NCI-H226 (cell line): ENCODE measurements at regions not wholly inside any gene's neighbourhood (a gene's known extent, or its start where the extent isn't known, plus 50 kb on each side); places are given as distances from the start of the nearest gene placed in this dataset.
"Not testable (repeated sequence)": the region's sequence is repeated elsewhere in the genome, so short reads cannot be mapped to it uniquely, and the experiment has no call there.

Experiments
- DNase-seq: peaks from one replicate; pipeline ENCODE4 v3.0.0-alpha.2; 2015

DNA sequence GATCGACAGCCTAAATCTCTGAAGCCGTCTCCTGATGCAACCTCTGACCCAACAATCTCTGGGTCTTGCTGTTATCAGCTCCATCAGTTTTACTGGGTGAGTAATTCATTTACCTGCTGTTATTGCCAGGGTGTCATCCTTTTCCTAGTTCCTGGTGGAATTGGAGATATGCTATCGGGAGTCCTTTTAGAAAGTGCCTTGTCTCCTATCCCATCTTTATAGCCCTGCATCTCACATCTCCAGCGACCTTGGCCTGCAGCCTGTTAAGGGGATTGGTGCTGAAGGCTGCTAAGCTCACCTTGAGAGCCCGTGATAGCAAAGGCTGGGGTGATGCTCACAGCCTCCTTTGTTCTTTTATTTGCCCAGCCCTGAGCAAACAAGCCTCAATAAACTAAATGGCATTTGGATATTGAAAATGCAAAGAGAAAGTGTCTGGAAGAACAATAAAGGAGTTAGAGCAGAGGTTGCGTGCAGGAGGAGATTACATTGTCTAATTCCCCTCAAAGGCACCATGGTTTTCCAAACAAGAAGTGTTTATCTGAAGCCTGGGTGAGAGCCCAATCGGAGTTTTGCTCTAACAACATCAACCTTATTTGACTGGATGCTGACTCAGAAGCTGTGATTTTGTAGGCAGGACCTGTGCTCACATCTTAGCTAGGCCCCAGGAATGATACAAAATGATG, 101.8 kb downstream of the RPLP1 start:
- no peak for DNase-seq

GRCh38 chr15:69555080-69555479, 102.5 kb downstream of the RPLP1 start:
- DNase-seq, result no peak

GRCh38 chr15:69556344-69556743, 103.7 kb downstream of the RPLP1 start:
- no peak for DNase-seq

DNA sequence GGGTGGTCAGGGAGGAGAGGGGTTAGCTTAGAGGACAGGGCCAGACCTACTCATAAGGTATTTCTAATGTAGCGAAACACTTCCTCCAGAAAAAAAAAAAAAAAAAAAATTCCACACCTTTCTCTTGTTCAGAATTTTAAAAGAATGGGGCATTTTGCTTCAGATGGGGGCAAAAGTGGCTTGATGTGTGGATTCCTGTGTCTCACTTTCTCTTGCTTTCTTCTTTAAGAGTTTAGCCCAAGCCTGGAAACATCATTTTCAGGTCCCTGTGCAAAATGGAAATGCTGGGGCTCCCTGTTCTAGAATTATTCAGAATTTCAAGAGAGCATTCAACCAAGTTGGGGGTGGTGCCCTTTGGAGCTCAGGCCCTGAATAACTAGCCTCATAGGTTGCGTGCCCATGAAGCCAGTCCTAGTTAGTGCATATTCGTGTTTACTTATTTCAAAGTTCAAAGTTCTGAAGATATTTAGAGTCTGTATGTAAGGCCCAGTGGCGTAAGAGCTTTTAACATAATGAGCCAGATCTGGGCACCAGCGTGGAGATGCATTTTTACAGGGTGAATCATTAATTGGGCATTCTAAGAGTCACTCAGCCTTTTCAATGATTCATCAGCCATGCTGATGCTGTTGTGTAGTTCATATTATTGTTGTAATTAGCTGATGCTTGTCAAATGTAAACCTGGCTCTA, 104.5 kb downstream of the RPLP1 start:
- DNase-seq, result peak; percentile 99

GRCh38 chr15:69557707-69558409, 105.2 kb downstream of the RPLP1 start:
- no peak for DNase-seq

DNA sequence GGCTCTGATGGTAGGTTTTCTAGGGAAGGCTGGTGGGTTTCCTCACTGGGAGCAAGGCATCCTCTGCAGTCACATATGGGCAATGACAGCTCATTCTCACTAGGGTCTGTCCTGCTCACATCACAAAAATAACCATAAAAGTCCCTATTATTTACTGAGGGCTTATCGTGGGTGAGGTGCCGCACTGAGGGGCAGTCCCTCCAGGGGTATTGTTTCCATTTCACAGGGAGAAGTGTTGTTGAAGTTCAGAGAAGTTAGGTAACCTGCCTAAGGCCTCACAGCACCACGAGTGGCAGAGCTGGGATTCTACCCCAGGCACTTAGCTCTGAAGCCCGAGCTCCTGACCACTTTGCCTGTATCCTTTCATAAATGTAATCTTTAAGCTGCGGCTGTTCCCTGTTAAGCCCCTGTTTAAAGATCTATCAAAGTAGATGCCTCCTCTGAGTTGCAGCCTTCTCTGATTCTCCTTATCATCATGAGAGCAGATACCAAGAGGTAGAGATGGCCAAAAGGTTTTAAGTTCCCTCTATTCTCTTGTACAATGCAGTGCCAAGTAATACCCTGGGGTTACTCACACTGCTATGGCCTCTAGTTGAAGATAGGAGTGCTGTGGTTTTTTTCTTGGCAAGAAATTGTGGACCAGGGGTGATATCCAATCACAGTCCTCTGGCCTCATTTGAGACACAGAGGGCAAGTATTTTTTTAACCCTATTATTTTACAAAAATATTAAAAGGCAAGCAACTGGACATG, 107.0 kb downstream of the RPLP1 start:
- DNase-seq, result peak; percentile 93

DNA sequence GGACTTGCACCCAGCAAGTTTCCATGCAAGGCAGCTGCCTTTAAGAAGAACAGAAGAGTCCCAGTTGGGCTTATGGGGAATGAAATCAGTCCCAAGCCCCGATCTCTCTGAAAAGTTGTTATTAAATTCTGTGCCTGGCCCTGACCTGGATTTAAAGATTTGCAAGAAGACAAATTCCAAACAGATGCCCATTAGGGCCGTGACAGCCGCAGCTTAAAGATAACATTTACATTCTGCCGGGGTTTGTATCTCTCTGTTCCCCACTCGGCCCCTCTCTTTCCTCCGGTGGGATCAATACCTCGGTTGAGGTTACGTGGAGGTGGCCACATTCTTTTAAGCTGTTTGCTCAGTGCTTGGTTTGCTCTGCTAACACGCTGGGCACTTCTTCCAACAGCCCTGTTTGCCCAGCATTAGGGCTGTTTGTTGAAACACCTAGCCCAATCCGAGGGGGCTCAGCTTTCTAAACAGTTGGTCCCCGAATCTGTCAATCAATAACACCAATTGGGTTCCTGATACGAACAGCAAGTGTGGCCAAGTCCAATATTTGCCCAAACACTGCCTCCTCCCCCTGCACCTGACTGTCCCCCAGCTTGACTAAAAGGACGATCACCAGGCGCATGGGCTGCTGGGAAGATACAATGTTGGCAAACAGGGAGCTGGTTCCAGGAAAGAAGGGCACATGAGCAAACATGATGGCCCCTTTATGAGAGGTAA, 108.6 kb downstream of the RPLP1 start:
- no peak for DNase-seq

DNA sequence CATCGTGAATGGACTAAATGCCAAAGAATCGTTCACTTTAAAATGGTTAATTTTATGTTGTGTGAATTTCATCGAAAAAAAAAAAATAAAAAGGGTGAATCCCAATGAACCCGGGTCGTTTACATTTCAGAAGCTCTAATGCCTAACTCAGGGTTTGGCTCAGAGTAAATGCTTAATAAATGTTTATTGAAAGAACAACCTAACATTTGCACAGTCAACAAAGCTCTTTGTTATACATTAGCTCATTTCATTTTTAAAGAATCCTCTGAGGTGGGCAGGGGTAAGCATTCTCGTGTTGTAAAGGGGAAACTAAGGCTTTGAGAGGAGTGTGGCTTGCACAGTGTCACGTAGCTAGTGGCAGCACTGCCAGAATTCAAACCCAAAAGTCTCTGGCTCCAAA, 109.5 kb downstream of the RPLP1 start:
- DNase-seq, result no peak

- no peak for DNase-seq
Observed at GRCh38 chr15:69562564-69562963, 109.9 kb downstream of the RPLP1 start.

GRCh38 chr15:69565066-69565655, 112.5 kb downstream of the RPLP1 start:
- DNase-seq, result no peak

DNA sequence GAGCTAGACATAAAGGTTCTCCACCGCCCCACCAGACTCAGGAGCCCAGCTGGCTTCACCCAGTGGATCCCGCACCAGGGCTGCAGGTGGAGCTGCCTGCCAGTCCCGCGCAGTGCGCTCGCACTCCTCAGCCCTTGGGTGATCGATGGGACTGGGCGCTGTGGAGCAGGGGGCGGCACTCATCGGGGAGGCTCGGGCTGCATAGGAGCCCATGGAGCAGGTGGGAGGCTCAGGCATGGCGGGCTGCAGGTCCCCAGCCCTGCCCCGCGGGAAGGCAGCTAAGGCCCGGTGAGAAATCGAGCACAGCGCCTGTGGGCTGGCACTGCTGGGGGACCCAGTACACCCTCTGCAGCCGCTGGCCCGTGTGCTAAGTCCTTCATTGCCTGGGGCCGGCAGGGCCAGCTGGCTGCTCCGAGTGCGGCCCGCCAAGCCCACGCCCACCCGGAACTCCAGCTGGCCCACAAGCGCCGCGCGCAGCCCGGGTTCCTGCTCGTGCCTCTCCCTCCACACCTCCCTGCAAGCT, 114.7 kb downstream of the RPLP1 start:
- not testable (repeated sequence) for DNase-seq

GRCh38 chr15:69568173-69569009, 115.8 kb downstream of the RPLP1 start:
- peak; percentile 96 for DNase-seq

DNA sequence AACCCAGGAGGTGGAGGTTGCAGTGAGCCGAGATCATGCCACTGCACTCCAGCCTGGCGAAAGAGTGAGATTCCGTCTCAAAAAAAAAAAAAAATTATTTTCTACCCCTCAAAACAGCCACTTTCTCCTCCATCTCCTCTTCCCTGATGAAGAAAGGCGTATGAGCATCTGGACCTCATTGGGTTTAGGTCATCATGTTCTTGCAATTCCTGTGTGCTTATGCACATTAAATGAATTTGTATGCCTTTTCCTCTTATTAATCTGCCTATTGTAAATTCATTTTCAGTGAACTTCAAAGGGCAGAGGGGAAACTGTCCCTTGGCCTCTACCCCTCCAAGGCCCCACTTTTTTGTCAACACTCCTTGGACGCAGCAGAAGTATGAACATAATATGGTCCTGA, 117.8 kb downstream of the RPLP1 start:
- no peak for DNase-seq

- DNase-seq, result no peak
Observed at GRCh38 chr15:69570997-69571396, 118.4 kb downstream of the RPLP1 start.

DNA sequence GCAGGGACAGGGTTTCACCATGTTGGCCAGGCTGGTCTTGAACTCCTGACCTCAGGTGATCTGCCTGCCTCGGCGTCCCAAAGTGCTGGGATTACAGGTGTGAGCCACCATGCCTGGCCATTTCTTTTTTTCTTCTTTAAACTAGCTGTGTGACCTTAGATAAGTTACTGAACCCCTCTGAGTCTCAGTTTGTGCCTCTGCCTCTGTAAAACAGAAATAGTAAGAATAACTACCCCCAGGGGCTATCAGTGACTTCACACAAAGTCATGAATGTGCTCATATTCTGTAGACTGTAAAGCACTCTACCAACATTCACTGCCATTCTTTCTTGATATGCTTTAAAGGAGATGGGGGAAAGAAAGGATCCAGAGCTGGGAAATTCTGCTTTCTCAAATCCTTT, 120.7 kb downstream of the RPLP1 start:
- not testable (repeated sequence) for DNase-seq

- peak; percentile 95 for DNase-seq
Observed at GRCh38 chr15:69573815-69574475, 121.3 kb downstream of the RPLP1 start.

DNA sequence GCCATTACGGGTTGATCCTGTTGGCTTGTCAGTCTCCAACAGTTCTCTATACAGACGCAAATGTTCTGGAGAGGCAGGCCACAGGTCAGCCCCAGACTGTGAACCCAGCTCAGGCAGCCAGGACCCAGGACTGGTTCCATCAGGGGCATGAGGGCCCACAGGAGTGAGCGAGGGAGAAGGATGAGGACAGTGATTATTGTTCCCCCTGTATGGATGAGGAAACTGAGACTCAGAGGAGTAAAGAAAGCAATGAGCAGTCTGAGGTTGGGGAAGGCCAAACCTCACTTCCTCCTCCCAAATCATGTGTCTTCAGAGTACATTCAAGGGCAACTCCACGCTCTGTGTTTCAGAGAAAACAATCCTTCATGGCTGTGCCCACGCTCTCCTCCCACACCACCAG, 121.9 kb downstream of the RPLP1 start:
- no peak for DNase-seq

- no peak for DNase-seq
Observed at GRCh38 chr15:69575387-69575786, 122.8 kb downstream of the RPLP1 start.

- DNase-seq, result peak; percentile 49
Observed at GRCh38 chr15:69576035-69576526, 123.5 kb downstream of the RPLP1 start.

DNA sequence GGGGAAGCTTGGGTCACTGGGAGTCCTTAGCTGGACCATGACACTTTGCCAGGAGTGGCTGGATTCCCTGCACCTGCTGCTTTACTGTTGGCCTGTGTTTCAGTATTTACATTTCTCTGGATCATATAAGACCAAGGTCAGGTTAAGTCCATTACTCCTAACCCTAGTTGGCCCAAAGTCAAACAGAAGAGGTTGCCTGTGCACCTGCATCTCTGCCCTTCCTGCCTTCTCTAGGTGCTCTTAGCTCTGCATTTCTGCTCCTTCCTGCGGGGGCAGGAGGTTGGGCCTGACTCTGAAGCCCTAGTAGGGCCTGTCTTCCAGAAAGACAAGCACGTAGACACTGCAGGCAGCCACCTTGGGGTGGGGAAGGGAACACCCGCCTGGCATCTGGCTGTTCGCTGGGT, 124.3 kb downstream of the RPLP1 start:
- DNase-seq, result no peak
